ENCODE measurements at regions not wholly inside any gene's neighbourhood (a gene's known extent, or its start where the extent isn't known, plus 50 kb on each side); places are given as distances from the start of the nearest gene placed in this dataset.
"Not testable (repeated sequence)": the region's sequence is repeated elsewhere in the genome, so short reads cannot be mapped to it uniquely, and the experiment has no call there.

GRCh38 chr2:215746887-215747615 is 266.3 kb downstream of the MREG start:
- no peak for DNase-seq (ENCODE audit: low read depth in 2 of 2)

GRCh38 chr2:215746226-215746886 is 267.0 kb downstream of the MREG start:
- no peak for DNase-seq (ENCODE audit: low read depth in 2 of 2)

GRCh38 chr2:215745331-215745730 is 268.0 kb downstream of the MREG start:
- DNase-seq (ENCODE audit: low read depth in 2 of 2) = no peak

GRCh38 chr2:215744514-215744913 is 268.8 kb downstream of the MREG start:
- DNase-seq (ENCODE audit: low read depth in 2 of 2) = no peak

GRCh38 chr2:215743066-215743465 is 270.3 kb downstream of the MREG start:
- DNase-seq (ENCODE audit: low read depth in 2 of 2) = no peak

GRCh38 chr2:215742021-215742420 is 271.3 kb downstream of the MREG start:
- no peak for DNase-seq (ENCODE audit: low read depth in 2 of 2)

- DNase-seq (ENCODE audit: low read depth in 2 of 2) = no peak
Observed at GRCh38 chr2:215740071-215740470, 273.3 kb downstream of the MREG start.

- no peak for DNase-seq (ENCODE audit: low read depth in 2 of 2)
Observed at GRCh38 chr2:215738351-215738750, 275.0 kb downstream of the MREG start.

- DNase-seq (ENCODE audit: low read depth in 2 of 2) = no peak
Observed at GRCh38 chr2:215737477-215737876, 275.9 kb downstream of the MREG start.

- peak in 1 of 2 donors; percentile 23 for DNase-seq (ENCODE audit: low read depth in 2 of 2)
Observed at GRCh38 chr2:215736653-215737290, 276.6 kb downstream of the MREG start.

GRCh38 chr2:215731108-215731658 is 282.2 kb downstream of the MREG start:
- no peak for DNase-seq (ENCODE audit: low read depth in 2 of 2)

- DNase-seq (ENCODE audit: low read depth in 2 of 2) = no peak
Observed at GRCh38 chr2:215729985-215730620, 283.2 kb downstream of the MREG start.

GRCh38 chr2:215728504-215729065 is 284.8 kb downstream of the MREG start:
- DNase-seq (ENCODE audit: low read depth in 2 of 2) = peak in 1 of 2 donors; percentile 53

- no peak for DNase-seq (ENCODE audit: low read depth in 2 of 2)
Observed at GRCh38 chr2:215727507-215728503, 285.5 kb downstream of the MREG start.

- DNase-seq (ENCODE audit: low read depth in 2 of 2) = no peak
Observed at GRCh38 chr2:215726070-215726469, 287.3 kb downstream of the MREG start.

- DNase-seq (ENCODE audit: low read depth in 2 of 2) = no peak
Observed at GRCh38 chr2:215724146-215724545, 288.3 kb upstream of the FN1 start.

- DNase-seq (ENCODE audit: low read depth in 2 of 2) = no peak
Observed at GRCh38 chr2:215723631-215724011, 287.8 kb upstream of the FN1 start.

GRCh38 chr2:215722986-215723630 is 287.2 kb upstream of the FN1 start:
- DNase-seq (ENCODE audit: low read depth in 2 of 2) = no peak

- DNase-seq (ENCODE audit: low read depth in 2 of 2) = no peak
Observed at GRCh38 chr2:215722125-215722524, 286.3 kb upstream of the FN1 start.

GRCh38 chr2:215721515-215721914 is 285.6 kb upstream of the FN1 start:
- DNase-seq (ENCODE audit: low read depth in 2 of 2) = not testable (repeated sequence)

All from dermis microvascular lymphatic vessel endothelial cell (primary cell).